ENCODE measurements at regions not wholly inside any gene's neighbourhood (a gene's known extent, or its start where the extent isn't known, plus 50 kb on each side); places are given as distances from the start of the nearest gene placed in this dataset.

DNA sequence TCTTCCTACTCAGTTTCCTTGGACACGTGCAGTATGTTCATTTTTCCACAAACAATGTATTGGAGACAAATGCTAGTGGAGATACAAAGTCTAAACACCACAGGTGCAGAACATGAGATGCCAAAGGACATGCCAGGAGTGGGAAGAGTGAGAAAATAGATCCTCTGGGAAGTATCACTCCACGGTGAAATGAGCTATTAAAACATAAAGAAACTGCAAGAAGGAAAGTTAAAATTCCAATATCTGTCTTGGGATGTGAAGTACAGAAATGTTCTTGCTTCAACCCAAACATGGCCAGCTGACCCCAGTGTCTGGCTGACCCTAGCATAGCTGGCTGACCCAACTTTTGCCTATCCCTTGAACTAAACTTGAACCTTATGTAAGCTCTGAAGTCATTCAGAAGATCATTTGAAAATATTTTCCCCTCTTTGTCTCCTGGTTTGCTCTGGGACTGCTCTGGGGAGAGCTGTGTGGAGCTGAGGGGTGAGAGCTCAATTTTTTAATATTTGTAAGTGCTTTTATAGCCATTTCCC, 59.5 kb downstream of the FZD1 start:
- no peaks in the 10 kb centered on the region for H3K9me3 ChIP-seq
- TF ChIP-seq, protein P1, sequence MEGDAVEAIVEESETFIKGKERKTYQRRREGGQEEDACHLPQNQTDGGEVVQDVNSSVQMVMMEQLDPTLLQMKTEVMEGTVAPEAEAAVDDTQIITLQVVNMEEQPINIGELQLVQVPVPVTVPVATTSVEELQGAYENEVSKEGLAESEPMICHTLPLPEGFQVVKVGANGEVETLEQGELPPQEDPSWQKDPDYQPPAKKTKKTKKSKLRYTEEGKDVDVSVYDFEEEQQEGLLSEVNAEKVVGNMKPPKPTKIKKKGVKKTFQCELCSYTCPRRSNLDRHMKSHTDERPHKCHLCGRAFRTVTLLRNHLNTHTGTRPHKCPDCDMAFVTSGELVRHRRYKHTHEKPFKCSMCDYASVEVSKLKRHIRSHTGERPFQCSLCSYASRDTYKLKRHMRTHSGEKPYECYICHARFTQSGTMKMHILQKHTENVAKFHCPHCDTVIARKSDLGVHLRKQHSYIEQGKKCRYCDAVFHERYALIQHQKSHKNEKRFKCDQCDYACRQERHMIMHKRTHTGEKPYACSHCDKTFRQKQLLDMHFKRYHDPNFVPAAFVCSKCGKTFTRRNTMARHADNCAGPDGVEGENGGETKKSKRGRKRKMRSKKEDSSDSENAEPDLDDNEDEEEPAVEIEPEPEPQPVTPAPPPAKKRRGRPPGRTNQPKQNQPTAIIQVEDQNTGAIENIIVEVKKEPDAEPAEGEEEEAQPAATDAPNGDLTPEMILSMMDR (IDR thresholded peaks at IDR 0.05): no peak
- TF ChIP-seq EP300 (IDR thresholded peaks at IDR 0.05) (no peak), POLR2A (IDR thresholded peaks at IDR 0.05) (no peak), POLR2AphosphoS5 (IDR thresholded peaks at IDR 0.05) (no peak)
- no peak overlapping the region for H3K4me3 ChIP-seq
- no peaks in the 10 kb centered on the region for H3K4me1 ChIP-seq
- DNase-seq: peak in 1 of 2 donors; percentile 55
- no peaks in the 10 kb centered on the region for H3K36me3 ChIP-seq
- H3K27me3 ChIP-seq: no peaks in the 10 kb centered on the region
- intact Hi-C loops (cut with DNase I; ENCODE audit: low total_unique reads): no loop called here
- WGBS, 5 donors: 71 to 87% (median 78%) methylated on average over 2 of the region's 2 CpGs
- H3K27ac ChIP-seq: no peak overlapping the region

DNA sequence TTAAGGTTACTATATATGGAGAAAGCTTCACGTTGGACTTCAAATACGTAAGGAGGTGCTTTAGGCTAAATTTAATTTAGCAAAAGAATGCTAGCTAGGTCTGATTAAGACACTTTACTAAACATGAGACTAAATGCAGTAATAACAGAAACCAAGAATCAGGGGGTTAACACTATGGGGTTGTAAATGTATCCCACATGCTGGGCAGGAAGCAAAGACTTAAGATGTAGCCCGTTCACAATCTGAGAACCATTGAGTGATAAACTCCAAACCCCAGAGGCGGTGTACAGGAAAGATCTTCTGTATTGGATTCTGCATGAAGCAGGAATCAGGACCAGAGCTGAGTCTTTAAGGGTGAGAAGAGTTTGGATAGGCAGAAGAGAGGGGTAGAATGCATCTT, 60.4 kb downstream of the FZD1 start:
- TF ChIP-seq POLR2A (IDR thresholded peaks at IDR 0.05) (no peak), POLR2AphosphoS5 (IDR thresholded peaks at IDR 0.05) (no peak), EP300 (IDR thresholded peaks at IDR 0.05) (no peak)
- TF ChIP-seq, protein P1 (IDR thresholded peaks at IDR 0.05): no peak
- intact Hi-C loops (cut with DNase I; ENCODE audit: low total_unique reads): no loop called here
- 41 to 52% (median 47%) methylated on average over 4 of the region's 4 CpGs for WGBS, 5 donors
- Histone ChIP-seq H3K4me1 (no peaks in the 10 kb centered on the region), H3K27ac (no peak overlapping the region), H3K27me3 (no peaks in the 10 kb centered on the region), H3K9me3 (no peaks in the 10 kb centered on the region), H3K36me3 (no peaks in the 10 kb centered on the region), H3K4me3 (no peak overlapping the region)
- DNase-seq: no peak

DNA sequence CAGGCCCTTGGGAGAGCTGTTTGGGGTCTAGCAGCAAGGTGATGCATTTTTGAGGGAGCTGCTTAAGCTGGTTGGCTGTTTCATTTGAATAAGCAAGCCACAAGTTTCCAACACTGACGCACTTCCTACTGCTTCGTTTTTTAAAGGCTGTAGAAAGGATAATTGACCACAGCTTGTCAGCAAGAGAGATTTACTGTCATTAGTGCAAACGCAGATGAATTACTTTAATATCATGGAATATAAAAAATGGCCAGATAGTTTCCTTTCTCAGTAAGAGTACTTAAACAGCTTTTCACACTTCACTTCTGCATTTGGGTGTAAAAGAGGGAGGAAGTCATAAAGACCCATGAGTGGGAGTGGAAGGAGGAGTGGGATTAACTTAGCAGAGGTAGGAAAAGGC, 61.5 kb downstream of the FZD1 start:
- no peaks in the 10 kb centered on the region for H3K9me3 ChIP-seq
- WGBS, 5 donors: 51 to 72% (median 59%) methylated on average over 3 of the region's 3 CpGs
- no peaks in the 10 kb centered on the region for H3K4me1 ChIP-seq
- intact Hi-C loops (cut with DNase I; ENCODE audit: low total_unique reads): no loop called here
- TF ChIP-seq EP300 (IDR thresholded peaks at IDR 0.05): no peak
- TF ChIP-seq, protein P1 (IDR thresholded peaks at IDR 0.05): no peak
- no peak for TF ChIP-seq POLR2AphosphoS5 (IDR thresholded peaks at IDR 0.05)
- no peak for TF ChIP-seq POLR2A (IDR thresholded peaks at IDR 0.05)
- DNase-seq: no peak
- no peak overlapping the region for H3K27ac ChIP-seq
- no peaks in the 10 kb centered on the region for H3K36me3 ChIP-seq
- H3K27me3 ChIP-seq: no peaks in the 10 kb centered on the region
- no peak overlapping the region for H3K4me3 ChIP-seq

DNA sequence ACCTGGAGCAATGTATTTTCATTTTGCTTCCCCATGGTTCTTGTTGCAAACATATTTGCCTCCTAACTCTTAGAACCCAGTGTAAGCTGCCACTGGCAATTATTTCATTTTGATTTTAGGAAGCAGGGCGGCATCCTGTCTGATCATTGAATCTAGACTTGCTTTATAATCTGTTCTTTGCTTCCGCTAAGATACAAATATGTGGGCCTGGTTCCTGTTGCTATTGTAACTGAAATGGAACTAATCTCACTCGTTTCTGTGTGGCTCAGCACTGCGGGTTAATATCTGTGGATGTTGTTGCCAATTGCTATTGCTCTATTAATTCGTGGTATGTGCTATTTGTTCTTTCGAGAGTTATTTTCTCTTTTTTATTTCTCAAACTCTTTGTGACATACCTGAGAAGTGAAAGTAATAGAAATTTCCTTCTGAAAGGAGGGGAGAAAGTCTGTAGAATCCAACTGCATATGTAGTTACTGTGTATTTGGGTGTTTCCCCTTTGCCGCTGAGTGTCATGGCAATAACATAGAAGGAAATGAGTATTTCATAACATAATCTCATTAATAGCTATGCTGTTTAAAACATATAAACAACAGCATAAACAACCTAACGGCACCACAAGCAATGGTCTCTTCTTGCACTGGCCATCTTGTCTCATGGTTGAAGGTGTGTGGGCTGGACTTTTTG, 62.4 kb downstream of the FZD1 start:
- H3K27ac ChIP-seq: peak overlapping the region in 1 of 5 donors; percentile 2
- TF ChIP-seq EP300 (IDR thresholded peaks at IDR 0.05) (no peak), POLR2AphosphoS5 (IDR thresholded peaks at IDR 0.05) (no peak), POLR2A (IDR thresholded peaks at IDR 0.05) (no peak)
- TF ChIP-seq, protein P1 (IDR thresholded peaks at IDR 0.05): no peak
- no peaks in the 10 kb centered on the region for H3K4me1 ChIP-seq
- intact Hi-C loops (cut with DNase I; ENCODE audit: low total_unique reads): no loop called here
- H3K27me3 ChIP-seq: no peaks in the 10 kb centered on the region
- H3K9me3 ChIP-seq: no peaks in the 10 kb centered on the region
- no peak for DNase-seq
- no peak overlapping the region for H3K4me3 ChIP-seq
- 59 to 78% (median 66%) methylated on average over 7 to 8 of the region's 8 CpGs for WGBS, 5 donors
- no peaks in the 10 kb centered on the region for H3K36me3 ChIP-seq

Data from stomach (tissue), 8 donors.